ENCODE measurements at regions not wholly inside any gene's neighbourhood (a gene's known extent, or its start where the extent isn't known, plus 50 kb on each side); places are given as distances from the start of the nearest gene placed in this dataset.

- no peak for TF ChIP-seq CTCF (conservative IDR thresholded peaks at IDR 0.05; ENCODE audit: low read depth, low read length)
- TF ChIP-seq EZH2 (IDR thresholded peaks at IDR 0.05; ENCODE audit: borderline replicate concordance, low read depth, low read length, poor library complexity, severe bottlenecking): no peak
Measured at GRCh38 chr2:71951083-71951468, 196.6 kb downstream of the CYP26B1 start.

Measured in A673 (cell line).